ENCODE measurements at regions not wholly inside any gene's neighbourhood (a gene's known extent, or its start where the extent isn't known, plus 50 kb on each side); places are given as distances from the start of the nearest gene placed in this dataset.
A peak's percentile ranks its signal among the peaks of the same experiment; 100 is the strongest.

DNA sequence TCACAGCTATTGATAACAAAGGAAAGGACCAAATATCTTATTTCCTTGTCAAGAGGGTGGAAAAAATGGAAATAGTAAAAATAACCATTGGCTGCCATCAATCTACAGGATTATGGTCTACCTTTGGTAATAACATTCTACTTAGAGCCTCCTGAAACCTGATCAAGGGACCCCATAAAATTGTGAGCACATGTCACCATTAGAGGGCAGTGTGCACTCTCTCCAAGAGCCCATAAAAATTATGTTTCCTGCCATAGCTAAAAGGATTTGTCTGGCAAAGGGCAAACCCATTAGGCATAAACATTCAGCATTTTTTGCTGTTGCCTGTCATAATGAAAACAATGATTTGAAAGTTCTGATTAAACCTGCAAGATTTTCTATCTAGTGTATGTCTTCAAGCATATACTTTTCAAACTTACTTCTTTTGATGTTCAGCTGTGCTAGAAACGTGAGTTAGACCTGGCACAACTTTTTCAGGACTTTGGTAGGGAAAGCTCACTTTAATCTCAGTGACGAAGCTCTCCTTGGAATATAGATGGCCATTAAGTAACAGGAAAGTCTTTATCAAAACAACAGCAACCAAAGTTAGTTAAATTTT lies 120.7 kb upstream of the ZFP64 start:
- TF ChIP-seq EZH2 (IDR thresholded peaks at IDR 0.05; ENCODE audit: borderline replicate concordance, insufficient read depth, low read depth, low read length, poor library complexity, severe bottlenecking), result no peak
- TF ChIP-seq, protein P1, sequence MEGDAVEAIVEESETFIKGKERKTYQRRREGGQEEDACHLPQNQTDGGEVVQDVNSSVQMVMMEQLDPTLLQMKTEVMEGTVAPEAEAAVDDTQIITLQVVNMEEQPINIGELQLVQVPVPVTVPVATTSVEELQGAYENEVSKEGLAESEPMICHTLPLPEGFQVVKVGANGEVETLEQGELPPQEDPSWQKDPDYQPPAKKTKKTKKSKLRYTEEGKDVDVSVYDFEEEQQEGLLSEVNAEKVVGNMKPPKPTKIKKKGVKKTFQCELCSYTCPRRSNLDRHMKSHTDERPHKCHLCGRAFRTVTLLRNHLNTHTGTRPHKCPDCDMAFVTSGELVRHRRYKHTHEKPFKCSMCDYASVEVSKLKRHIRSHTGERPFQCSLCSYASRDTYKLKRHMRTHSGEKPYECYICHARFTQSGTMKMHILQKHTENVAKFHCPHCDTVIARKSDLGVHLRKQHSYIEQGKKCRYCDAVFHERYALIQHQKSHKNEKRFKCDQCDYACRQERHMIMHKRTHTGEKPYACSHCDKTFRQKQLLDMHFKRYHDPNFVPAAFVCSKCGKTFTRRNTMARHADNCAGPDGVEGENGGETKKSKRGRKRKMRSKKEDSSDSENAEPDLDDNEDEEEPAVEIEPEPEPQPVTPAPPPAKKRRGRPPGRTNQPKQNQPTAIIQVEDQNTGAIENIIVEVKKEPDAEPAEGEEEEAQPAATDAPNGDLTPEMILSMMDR (IDR thresholded peaks at IDR 0.05), result peak; percentile 81
